HG03175 (cell line): ENCODE measurements at regions not wholly inside any gene's neighbourhood (a gene's known extent, or its start where the extent isn't known, plus 50 kb on each side); places are given as distances from the start of the nearest gene placed in this dataset.
"Not testable (repeated sequence)": the region's sequence is repeated elsewhere in the genome, so short reads cannot be mapped to it uniquely, and the experiment has no call there.

Experiments used
- ATAC-seq: cut with Tn5 transposase; IDR thresholded peaks from one replicate; pipeline ENCODE4 v1.9.1; 2021; ENCODE audit warnings: mild to moderate bottlenecking, moderate library complexity; ENCODE audit not compliant: unreplicated experiment

DNA sequence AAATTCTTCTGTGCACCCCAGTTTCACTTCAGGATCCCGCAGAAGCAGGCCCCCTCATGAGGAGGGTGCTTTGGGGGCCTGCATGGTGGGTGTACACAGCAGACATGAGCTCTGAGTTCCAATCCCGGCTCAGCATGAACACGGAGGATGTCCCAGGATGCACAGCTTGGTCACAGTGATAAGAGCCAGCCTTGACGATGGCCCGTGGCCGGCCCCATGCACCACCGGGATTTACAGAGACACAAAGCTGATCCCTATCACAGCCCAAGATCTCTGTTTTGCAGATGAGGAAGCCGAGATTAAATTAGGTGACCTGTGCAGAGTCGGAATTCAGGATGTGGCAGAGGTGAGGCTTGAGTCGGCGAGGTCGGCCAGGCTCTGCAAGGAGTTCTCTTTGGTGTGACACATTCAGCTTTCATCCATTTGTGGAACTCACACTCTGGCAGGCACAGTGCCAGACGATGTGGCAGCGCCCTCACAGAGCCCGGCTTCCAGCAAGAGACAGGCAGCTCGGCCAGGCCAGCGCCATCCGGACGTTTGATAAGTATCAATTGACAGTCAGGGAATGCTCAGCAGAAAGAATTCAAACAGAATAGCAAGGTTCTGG is 456.3 kb upstream of the MYT1L start:
- ATAC-seq = no peak

DNA sequence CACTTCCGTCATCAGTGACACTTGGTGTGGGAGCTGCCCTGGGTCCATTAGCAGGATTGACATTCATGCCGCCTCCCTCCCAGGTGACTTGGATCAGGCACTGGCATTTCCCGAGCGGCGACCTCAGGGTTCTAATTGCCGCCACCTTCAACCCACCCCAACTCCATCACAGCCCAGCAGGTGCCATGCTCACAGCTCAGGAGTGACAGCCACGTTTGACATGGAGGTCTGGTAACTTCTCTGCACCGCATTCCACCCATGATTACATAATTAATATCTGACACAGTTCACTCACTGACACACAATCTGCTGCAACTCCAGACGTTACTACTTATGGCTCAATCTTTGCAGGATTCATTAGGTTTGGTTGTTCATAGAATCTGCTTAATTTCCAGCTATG is 450.9 kb upstream of the MYT1L start:
- no peak for ATAC-seq

DNA sequence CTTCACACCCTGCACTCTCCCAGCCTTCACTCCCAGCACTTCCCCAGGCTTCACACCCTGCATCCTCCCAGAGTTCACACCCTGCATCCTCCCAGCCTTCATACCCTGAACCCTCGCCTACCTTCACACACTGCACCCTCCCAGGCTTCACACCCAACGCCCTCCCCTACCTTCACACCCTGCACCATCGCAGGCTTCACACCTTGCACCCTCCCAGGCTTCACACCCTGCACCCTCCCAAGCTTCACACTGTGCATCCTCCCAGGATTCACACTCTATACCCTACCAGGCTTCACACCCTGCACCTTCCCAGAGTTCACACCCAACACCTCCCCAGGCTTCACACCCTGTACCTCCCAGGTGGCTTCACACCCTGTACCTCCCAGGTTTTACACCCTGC is 448.7 kb upstream of the MYT1L start:
- no peak for ATAC-seq

DNA sequence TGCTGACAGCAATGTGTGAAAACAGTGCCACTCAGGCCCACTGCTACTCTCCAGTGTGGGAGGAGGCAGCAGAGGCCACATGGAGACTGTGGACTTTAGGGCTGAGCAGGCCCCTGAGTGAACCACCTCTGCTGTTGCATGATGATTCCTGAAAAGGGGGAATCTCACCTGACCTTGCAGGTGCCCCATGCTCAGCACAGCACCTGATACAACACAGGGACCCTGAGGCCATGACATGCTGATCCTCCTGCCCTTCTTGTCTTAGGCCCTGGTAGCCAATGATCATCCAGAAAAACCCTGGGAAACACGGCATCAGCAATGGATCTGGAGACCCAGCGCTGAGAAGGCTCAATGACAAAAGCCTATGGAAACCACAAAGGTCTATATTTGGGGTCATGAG is 446.8 kb upstream of the MYT1L start:
- no peak for ATAC-seq

DNA sequence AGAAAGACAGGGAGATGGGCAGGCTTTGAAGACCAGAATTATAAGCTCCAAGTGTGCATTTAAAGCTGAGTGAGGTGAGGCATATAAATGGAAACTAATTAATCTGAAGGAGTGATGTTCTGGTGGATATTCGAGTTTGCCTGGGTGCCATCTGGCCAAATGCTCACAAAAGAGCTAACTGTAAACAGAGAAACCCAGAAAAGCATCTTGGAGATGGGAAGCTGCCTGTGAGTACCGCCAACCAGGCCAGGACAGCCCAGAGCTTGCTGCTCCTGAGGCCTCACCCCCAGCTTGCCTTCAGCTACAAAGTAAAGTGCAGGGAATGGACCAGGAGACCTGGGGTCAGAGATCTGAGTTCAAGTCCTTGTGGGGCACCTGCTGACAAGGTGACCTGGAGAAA is 446.1 kb upstream of the MYT1L start:
- no peak for ATAC-seq

DNA sequence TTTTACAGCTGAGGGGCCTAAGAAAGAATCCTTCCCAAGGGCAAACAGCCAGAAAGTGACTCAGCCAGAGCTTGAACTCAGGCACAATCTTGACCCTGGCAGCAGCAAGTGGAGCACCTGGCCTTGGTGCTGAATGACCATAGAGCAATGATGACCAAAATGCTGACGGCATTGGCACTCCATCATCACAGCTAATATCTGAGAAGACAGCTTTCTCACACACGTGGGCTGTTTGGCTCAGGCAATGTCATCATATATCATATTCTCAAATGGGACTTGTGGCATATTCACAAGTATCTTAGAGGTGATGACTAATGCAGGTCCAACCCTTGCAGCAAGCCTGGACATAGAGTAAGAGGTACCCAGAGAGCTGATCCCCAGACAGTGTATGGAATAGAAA is 443.9 kb upstream of the MYT1L start:
- ATAC-seq = no peak

DNA sequence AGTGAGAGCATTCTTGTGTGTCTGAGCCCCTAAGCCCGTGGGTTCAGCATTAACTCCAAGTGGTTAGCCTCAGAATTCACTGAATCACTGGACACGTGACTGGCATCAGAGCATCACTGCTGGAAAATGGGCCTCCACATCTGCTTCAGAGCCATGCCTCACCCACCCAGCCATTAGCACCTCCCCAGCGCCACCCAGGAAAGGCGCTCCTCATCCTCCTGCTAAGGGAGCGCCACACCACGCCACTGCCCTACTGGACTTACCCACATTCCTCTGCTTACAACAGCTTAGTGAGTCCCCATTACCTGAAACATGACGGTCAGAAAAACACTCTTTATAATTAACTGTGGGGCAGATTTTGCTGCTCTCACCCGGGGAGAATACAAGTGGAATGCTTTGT is 442.6 kb upstream of the MYT1L start:
- no peak for ATAC-seq

DNA sequence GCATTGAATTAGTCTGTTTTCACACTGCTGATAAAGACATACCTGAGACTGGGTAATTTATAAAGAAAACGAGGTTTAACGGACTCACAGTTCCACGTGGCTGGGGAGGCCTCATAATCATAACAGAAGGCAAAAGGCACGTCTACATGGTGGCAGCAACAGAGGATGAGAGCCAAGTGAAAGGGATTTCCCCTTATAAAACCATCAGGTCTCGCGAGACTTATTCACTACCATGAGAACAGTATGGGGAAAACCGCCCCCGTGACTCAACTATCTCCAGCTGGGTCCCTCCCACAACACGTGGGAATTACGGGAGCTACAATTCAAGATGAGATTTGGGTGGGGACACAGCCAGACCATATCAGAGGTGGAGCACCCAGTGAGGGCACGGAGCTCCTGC is 442.0 kb upstream of the MYT1L start:
- ATAC-seq = not testable (repeated sequence)

DNA sequence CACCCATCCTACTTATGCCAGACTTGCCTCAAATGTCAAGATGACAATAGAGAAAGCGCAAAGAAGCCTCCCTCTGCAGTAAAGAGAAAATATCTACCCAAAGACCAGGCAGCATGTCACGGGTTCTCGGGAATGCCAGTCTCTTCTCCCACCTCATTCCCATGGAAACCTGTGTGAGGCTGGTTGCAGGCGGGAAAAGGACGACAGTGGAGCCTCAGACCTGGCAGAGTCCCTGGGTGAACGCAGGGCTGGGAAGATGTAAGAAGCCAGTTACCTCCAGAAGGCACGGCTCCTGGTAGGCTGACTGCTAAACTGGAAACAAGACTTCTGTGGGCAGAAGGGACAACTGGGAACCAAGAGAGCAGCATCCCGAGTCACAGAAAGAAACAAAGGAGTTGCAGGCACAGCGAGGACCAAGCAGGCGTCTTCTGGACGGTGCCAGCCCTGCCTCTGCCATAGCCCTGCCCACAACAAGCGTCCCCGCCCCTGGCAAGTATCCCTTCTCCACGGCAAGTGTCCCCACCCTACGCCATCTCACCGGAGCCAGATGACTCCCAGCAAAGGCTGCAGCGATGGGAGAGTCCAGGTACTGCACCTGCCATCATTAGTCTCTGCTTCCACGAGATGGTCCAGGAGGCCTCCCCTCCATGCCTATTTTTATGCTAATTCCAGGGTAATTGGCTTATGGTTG is 440.8 kb upstream of the MYT1L start:
- ATAC-seq = no peak

DNA sequence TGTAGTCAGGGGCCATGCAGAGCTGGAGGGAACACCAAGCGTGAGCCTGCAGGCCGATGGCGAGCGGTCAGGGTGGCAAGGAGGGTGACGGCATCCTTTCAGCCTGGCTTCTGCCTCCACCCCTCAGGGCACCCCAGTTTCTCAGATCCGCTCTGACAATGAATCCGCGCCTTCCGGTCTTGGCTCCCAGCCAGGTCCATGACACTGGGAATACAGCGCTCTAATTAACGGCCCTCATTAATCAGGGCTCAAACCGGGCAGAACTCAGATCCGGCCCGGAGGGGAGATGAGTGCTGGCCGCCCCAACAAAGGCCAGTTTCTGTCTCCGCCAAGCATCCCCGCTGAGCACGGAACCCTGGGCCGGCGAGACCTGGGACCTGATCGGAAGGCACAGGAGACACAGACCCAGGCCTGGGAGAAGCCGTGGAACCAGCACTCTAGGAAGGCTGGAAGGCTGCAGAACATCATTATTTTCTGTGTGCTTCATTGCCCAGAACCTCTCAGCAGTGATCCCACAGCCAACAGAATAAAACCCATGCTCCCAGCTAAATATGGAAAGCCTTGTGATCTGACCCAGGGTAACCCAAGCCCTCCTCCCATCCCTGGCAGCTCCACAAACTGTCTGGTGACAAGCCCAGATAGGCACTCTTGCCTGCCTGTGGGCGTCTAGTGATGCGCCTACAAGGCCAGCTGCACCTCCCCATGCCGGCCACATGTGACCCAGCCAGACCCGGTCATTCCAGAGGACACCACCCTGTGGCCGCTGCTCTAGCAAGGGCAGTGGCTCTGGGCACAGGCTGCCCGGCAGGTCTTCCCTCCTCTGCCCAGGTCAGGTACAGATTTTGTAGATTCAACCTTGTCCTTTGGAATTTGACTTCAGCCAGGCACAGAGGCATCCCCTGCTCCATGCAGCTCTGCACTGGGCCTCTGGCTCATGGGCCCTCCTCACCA is 438.7 kb upstream of the MYT1L start:
- no peak for ATAC-seq

DNA sequence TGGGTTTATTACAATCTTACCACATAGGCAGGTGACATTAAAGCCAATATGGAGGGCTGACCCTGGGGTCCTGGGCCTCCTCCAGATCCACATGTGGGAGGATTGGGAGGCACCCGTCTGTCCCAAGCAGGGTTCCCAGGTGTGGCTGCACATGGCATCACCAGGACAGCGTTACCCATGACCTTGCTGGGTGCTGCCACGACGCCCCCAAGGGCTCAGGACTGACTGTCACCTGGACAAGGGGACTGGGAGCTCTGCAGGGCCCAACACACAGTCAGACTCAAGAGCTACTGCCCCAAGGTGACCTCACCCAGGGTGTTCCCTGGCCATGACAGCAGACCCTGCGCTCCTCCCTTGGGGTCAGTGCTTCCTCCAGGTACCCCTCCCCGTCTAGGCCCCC is 437.4 kb upstream of the MYT1L start:
- ATAC-seq = no peak

DNA sequence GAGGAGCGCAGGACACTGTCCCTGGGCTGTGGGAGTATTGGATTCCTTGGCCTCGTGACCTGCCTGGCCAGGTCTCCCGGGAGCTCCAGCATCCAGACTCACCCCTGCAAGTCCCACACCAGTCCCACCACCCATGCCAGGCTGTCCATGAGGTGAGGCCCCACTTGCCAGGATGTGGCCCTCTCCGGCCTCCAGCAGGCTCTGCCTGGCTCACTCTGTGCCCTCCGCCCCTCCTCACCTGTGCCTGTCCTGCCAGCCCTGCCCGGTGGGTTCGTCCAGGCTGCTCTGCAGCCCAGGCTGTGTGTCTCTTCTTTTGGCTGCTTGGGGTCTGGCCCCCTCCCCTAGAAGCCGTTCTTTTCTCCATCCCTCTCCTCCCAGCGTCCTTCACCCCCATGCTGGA is 436.8 kb upstream of the MYT1L start:
- no peak for ATAC-seq

DNA sequence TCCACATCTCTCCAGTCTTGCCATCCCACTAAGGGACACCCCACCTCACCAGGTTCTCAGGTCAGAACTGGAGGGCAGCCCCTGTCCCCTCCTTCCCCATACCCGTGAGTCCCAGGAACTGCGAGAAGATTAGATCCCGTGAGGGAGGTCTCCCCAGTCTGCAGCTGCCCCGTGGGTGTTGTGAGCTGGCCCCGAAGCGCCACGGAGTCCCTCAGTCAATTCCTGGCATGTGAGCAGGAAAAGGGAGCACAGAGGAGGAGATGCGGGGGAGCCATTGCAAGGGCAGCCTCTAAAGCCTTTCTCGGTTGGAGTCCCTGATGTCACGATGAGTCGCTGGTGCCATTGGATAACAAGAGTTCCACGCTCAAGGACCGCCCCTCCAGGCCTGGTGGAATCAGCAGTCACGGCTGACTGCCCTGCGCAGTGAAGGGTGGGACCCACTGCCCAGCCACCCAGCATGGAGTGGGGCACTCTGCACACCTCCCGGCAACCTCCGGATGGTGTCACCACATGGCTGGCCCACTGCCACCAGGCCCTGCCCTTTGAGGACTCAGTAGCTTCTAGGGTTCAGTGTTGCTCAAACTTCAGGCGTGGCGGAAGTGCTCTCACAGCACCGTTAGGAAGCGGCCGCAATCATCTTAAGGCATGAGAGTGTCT is 434.9 kb upstream of the MYT1L start:
- no peak for ATAC-seq

DNA sequence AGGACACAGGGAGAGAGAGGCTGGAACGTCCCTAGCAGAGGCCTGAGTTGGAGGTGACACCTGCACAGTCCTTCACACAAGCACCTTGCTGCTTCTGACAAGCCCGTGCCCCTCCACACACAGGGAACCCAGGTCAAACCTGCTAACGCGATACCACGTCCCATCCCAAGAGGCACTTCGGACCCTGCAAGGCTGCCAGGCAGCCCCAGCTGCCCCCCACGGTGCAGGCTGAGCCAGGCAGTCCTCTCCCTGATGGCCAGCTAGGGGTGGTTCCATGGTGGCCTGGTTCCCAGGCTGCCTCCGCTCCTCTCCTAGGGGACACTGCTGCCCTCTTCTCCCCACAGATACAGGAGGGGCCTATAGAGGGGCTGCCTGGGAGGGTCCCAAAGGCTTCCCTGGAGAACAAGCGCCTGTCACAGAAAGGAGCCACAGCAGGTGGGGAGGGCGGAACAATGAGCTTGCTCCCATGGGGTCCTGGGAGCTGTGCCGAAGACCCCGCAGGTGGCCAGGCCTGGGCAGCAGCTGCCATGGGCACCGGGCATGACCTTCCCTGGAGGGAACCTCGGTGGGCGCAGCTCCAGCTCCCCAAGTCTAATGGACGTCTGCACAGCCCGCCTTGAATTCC is 434.2 kb upstream of the MYT1L start:
- no peak for ATAC-seq

DNA sequence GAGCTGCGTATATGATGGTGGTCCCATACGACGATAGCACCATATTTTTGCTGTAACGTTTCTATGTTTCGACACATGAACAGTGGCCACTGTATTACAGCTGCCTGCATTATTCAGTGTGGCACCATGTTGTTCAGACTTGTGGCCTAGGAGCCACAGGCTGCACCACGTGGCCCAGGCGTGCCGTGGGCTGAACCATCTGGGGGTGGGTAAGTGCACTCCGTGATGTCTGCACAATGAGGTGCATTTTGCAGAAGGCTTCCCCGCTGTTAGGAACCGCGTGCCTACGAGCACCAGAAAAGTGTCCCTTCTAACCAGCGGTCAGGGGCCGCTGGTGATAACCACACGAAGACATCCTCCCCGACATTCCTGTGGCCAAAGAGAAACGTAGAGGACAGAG is 433.7 kb upstream of the MYT1L start:
- ATAC-seq = no peak

DNA sequence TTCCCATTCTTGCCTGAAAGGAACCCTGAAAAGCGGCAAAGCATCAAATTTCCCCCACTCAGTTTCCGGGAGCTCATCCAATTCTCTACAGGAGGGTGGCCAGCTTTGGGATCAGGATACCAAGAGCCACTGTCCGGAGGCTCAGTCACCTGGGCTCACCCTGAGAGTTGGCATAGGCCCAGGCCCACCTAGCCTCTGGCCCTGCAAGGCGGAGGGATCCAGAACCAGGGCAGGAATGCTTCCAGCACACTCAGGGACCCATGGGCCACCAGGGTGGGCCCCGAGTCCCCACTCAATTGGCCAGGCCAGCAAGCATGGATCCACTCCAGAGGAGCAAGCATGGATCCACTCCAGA is 432.9 kb upstream of the MYT1L start:
- no peak for ATAC-seq

DNA sequence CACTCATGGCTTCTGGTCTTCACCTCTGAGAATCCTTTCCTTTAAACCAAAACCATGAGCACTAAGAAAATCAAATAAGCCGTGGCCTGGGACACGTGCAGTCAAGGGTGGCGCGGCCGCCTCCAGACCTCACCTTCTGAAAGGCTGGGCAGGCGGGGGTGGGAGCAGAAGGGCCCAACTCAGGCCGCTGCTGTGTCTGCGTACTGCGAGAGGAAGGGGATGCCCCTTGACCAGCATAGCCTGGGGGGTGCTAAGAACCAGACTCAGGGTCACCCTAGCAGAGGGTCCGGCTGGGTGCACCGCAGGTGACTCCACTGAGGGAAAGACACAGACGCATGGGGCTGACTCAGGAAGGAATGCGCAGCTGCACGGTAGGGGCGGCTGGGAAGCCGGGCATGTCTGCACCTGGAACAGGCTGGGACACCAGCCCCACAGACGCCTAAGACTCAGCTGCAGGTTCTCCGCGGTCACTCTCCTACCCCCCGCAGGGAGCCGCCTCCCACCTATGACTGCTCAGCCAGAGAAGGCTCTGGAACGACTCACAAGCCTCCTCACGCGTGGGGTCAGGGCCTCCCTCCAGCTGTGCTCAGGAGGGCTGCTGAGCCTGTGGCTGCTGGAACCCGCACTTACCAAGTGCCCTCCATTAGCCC is 432.4 kb upstream of the MYT1L start:
- ATAC-seq = no peak

DNA sequence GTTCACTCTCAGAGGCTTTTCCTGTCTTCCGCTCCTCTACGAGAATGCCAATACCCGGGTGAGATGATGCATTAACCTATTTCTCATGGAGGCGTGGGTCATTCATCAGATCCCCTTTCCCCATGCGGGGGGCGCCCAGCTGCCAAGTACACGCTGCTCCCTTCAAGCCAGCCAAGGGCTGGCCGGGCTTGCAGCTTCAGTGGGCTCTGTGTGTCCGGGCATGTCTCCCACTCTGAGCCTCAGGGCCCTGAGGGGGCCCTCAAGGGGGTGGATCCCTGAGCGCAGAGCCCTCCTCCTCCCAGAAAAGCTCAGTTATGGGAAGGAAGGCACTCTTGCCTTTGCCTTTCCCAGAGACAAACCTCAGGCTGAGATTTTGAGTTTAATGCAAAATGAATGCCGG is 431.8 kb upstream of the MYT1L start:
- ATAC-seq = no peak

DNA sequence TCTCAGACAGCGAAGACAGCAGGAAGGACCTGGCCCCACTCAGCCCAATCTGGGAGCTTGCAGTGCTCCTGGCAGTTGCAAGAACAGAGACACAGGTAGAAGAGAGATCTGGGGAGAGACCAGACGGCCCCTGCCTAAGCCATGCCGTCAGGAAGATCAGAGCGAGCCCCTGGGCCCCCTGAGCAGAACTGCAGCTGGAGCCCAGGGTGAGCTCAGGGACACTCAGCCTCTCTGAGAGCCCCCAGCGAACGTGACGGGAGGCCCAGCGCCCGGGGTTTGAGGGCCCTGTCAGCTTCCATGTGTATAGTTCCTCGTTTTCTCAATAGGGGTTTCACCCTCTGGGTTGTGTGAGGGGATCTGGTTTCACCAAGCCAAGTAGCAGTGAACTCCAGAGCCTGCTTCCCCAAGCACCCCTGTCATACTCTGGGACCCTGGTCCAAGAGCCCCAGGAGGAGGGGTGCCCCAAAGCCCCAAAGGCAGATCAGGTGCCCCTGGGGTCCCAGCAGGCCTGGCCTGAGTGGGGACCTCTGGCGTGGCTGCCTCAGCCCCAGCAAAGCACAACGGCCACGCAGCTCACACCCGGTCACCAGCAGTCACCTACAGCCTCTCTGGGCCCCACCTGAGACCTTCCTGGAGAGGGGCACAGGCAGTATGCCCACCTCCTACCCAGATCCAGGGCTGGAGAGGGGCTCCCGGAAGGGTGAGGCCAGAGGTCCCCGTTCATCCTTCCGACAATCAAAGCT is 431.3 kb upstream of the MYT1L start:
- ATAC-seq = no peak

DNA sequence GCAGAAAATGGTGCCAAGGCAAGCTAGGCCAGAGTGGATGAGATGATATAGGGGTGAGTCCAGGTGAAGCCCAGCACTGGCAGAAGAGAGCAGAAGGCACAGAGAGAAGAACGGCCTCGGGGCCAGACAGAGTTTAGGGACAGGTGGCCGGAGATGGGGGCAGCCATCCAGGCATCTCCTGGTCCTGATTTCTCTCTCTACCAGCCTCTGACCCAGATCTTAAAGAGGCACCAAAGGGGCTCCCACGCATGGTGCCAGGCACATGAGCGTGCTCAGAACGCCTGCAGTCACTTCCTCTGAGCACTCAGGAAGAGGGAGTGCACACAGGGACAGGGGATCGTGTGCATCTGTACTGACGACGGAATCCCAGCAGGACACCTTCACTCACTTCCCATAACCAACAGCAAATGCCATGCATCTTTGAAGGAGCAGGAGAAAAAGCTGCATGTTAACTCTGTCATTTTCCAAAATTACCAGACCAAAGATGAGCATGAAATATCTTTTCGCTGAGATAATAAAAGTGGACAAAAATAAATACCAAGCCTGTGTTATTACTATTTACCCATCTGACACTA is 427.8 kb upstream of the MYT1L start:
- no peak for ATAC-seq
